Mesenchymal stem cell (in vitro differentiated cells and primary cell): ENCODE measurements at regions not wholly inside any gene's neighbourhood (a gene's known extent, or its start where the extent isn't known, plus 50 kb on each side); places are given as distances from the start of the nearest gene placed in this dataset.
"Not testable (repeated sequence)": the region's sequence is repeated elsewhere in the genome, so short reads cannot be mapped to it uniquely, and the experiment has no call there.

Source experiments
- DNase-seq: peaks from one replicate; pipeline ENCODE4 v3.0.0-alpha.2; 2013
- H2AFZ ChIP-seq: one replicate; pipeline ENCODE4 v1.6.1; 2013; ENCODE audit warnings: low read depth, mild to moderate bottlenecking, control low read depth, inconsistent platforms, low read length, moderate library complexity
- H2AK5ac ChIP-seq: 2 replicates; pipeline ENCODE4 v1.6.1; 2013; ENCODE audit warnings: low read length, moderate library complexity, mild to moderate bottlenecking, inconsistent platforms; ENCODE audit not compliant: severe bottlenecking
- H2BK120ac ChIP-seq: one replicate; pipeline ENCODE4 v1.6.1; 2013; ENCODE audit warnings: low read depth, mild to moderate bottlenecking, inconsistent platforms, low read length, moderate library complexity
- H2BK12ac ChIP-seq, 2 experiments: one replicate each; pipeline ENCODE4 v1.6.1; 2013; ENCODE audit warnings: inconsistent platforms in 2 of 2, low read length in 2 of 2, mild to moderate bottlenecking in 2 of 2, moderate library complexity in 2 of 2, control low read depth in 1 of 2
- H2BK15ac ChIP-seq: one replicate; pipeline ENCODE4 v1.6.1; 2013; ENCODE audit warnings: mild to moderate bottlenecking, low read depth, inconsistent platforms; ENCODE audit not compliant: poor library complexity, severe bottlenecking
- H2BK5ac ChIP-seq: 2 replicates; pipeline ENCODE4 v1.6.1; 2013; ENCODE audit warnings: low read depth, mild to moderate bottlenecking, low read length, control low read depth, inconsistent platforms; ENCODE audit not compliant: poor library complexity, severe bottlenecking
- H3K14ac ChIP-seq, 2 experiments: one replicate each; pipeline ENCODE4 v1.6.1; 2013; ENCODE audit warnings: inconsistent platforms in 2 of 2, low read length in 2 of 2, control low read depth in 1 of 2, mild to moderate bottlenecking in 1 of 2, moderate library complexity in 1 of 2
- H3K18ac ChIP-seq, 2 experiments: one replicate each; pipeline ENCODE4 v1.6.1; 2013; ENCODE audit warnings: inconsistent platforms in 2 of 2, low read length in 2 of 2, control low read depth in 1 of 2, low read depth in 1 of 2, mild to moderate bottlenecking in 1 of 2
- H3K23ac ChIP-seq, 2 experiments: one replicate each; pipeline ENCODE4 v1.6.1; 2013; ENCODE audit warnings: inconsistent platforms in 2 of 2, low read length in 2 of 2, mild to moderate bottlenecking in 2 of 2, moderate library complexity in 2 of 2, control low read depth in 1 of 2
- H3K27ac ChIP-seq: 2 replicates; pipeline ENCODE4 v1.5.1; 2013; ENCODE audit warnings: mild to moderate bottlenecking, moderate library complexity, low read length, control low read depth, inconsistent platforms; ENCODE audit not compliant: poor library complexity, severe bottlenecking
- H3K27me3 ChIP-seq, 2 experiments: 2 replicates each; pipeline versions ENCODE4 v1.6.1 to v1.7.0; 2013; ENCODE audit warnings: low read length in 2 of 2, mild to moderate bottlenecking in 2 of 2, moderate library complexity in 2 of 2, control low read depth in 1 of 2, inconsistent platforms in 1 of 2; ENCODE audit not compliant: control insufficient read depth in 1 of 2, insufficient read depth in 1 of 2
- H3K36me3 ChIP-seq, 2 experiments: 2 replicates each; pipeline versions ENCODE4 v1.6.1 to v1.7.0; 2013; ENCODE audit warnings: low read length in 2 of 2, control low read depth in 1 of 2, inconsistent platforms in 1 of 2, low read depth in 1 of 2, mild to moderate bottlenecking in 1 of 2; ENCODE audit not compliant: insufficient read depth in 2 of 2, control insufficient read depth in 1 of 2
- H3K4ac ChIP-seq, 2 experiments: one replicate each; pipeline ENCODE4 v1.6.1; 2013; ENCODE audit warnings: inconsistent platforms in 2 of 2, low read length in 2 of 2, mild to moderate bottlenecking in 2 of 2, moderate library complexity in 2 of 2, control low read depth in 1 of 2, low read depth in 1 of 2
- H3K4me1 ChIP-seq: 2 replicates; pipeline ENCODE4 v1.6.1; 2013; ENCODE audit warnings: low read depth, low read length, control low read depth; ENCODE audit not compliant: control insufficient read depth, insufficient read depth
- H3K4me2 ChIP-seq: 2 replicates; pipeline ENCODE4 v1.6.1; 2013; ENCODE audit warnings: low read length, mild to moderate bottlenecking, inconsistent platforms; ENCODE audit not compliant: poor library complexity, severe bottlenecking
- H3K4me3 ChIP-seq, 2 experiments: 2 replicates each; pipeline versions ENCODE4 v1.5.1 to v1.7.0; 2013; ENCODE audit warnings: low read length in 2 of 2, mild to moderate bottlenecking in 2 of 2, control low read depth in 1 of 2, low read depth in 1 of 2; ENCODE audit not compliant: insufficient read depth in 1 of 2
- H3K79me1 ChIP-seq: replicated peaks from 2 replicates; pipeline ENCODE4 v1.6.1; 2013; ENCODE audit warnings: mild to moderate bottlenecking, control low read depth, low read length, inconsistent platforms; ENCODE audit not compliant: poor library complexity, severe bottlenecking
- H3K9ac ChIP-seq: 2 replicates; pipeline ENCODE4 v1.7.0; 2013; ENCODE audit warnings: mild to moderate bottlenecking, low read length, moderate library complexity
- H3K9me3 ChIP-seq: 2 replicates; pipeline ENCODE4 v1.7.0; 2013; ENCODE audit warnings: mild to moderate bottlenecking, low read length; ENCODE audit not compliant: control insufficient read depth
- H4K8ac ChIP-seq: one replicate; pipeline ENCODE4 v1.6.1; 2013; ENCODE audit warnings: inconsistent platforms, mild to moderate bottlenecking, low read length, moderate library complexity
- H4K91ac ChIP-seq: one replicate; pipeline ENCODE4 v1.6.1; 2013; ENCODE audit warnings: mild to moderate bottlenecking, low read length, inconsistent platforms
- WGBS: methylation state at CpG from one replicate; pipeline ENCODE4 v1.1.7; 2013; ENCODE audit warnings: mixed read lengths; 5-methylcytosine and 5-hydroxymethylcytosine counted together

DNA sequence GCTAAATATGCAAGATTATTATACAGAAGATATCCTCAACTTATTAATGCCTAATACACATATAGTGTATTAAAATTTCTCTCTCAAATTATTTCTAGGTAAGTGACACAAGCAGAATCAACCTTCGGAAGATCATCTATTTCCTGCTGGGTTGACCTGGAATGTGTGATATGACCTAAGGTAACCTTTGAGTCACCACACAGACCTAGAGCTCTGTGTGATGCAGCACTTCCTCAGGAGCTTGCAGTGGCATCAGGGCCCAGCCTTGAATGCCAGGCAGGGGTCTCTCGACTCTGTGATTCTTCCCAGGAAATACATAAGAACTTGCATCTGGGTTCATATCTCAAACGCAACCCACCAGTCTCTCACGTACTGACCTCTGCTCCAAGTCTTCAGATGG, 385.3 kb downstream of the RPIA start:
- H3K4ac ChIP-seq, H3K4me2 ChIP-seq, H2BK15ac ChIP-seq, H3K36me3 ChIP-seq, DNase-seq, H3K23ac ChIP-seq, H2AFZ ChIP-seq, H3K27me3 ChIP-seq, H4K8ac ChIP-seq, H3K14ac ChIP-seq, H3K9me3 ChIP-seq, H4K91ac ChIP-seq, H3K4me1 ChIP-seq, H3K9ac ChIP-seq, H2BK12ac ChIP-seq, H2AK5ac ChIP-seq, H3K27ac ChIP-seq, H3K4me3 ChIP-seq, H2BK120ac ChIP-seq, H3K79me1 ChIP-seq, H3K18ac ChIP-seq, H2BK5ac ChIP-seq: not testable (repeated sequence)
- WGBS: 27% methylated on average over 1 of the region's 4 CpGs

DNA sequence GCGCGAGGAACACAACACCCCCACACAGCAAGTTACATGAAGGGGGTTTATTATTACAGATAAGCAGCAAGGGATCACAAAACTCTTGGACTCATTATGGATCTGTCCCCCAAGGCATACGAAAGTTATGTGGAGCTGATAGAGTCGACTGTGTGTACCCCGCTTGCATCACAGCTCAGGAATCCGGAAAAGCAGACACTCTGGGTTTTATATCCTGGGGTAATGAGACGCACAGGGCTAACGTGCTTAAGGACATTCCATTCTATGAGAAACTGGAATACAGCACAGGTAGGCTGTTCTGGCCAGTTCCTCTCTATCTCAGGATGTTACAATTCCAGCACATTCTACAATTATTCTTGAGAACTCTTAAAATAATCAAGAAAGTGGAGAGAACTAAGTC, 401.4 kb downstream of the RPIA start:
- not testable (repeated sequence) for DNase-seq

DNA sequence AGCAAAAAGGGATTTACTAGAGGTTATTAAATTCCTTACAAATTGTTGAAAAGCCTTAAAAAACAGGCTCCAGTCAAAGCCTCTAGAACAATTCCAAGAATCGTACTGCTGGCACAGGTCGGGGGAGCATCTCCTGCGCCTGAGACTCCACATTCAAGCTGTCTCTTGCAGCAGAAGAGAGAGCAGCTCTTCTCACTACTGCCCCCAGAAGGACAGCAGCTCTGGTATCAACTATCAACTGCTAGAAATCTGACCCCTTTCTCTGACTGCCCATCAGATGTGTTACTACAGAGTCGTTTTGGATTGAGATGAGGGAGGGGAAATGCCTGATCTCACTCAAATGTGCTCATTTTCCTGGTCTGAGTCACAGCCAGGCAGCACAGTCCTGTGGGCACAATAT, 403.6 kb downstream of the RPIA start:
- H3K23ac ChIP-seq, H3K27ac ChIP-seq, H2AK5ac ChIP-seq, H2BK120ac ChIP-seq, H4K91ac ChIP-seq, H3K4me1 ChIP-seq, H4K8ac ChIP-seq, H3K79me1 ChIP-seq, H3K18ac ChIP-seq, H3K4me2 ChIP-seq, H2BK12ac ChIP-seq, H3K4me3 ChIP-seq, H3K9me3 ChIP-seq, H2AFZ ChIP-seq, H3K9ac ChIP-seq, H3K27me3 ChIP-seq, H3K4ac ChIP-seq, DNase-seq, H2BK15ac ChIP-seq, H3K14ac ChIP-seq, H2BK5ac ChIP-seq, H3K36me3 ChIP-seq: not testable (repeated sequence)
- no CpG with 5 or more reads among the region's 4 CpGs for WGBS

More for the DNA sequence above, 401.4 kb downstream of the RPIA start:
- not testable (repeated sequence) for H2BK12ac ChIP-seq, H3K36me3 ChIP-seq, H3K18ac ChIP-seq, H4K91ac ChIP-seq, H2BK120ac ChIP-seq, H3K9me3 ChIP-seq, H3K9ac ChIP-seq, H3K4me2 ChIP-seq, H3K23ac ChIP-seq, H3K4me1 ChIP-seq, H3K27me3 ChIP-seq, H2AFZ ChIP-seq, H3K79me1 ChIP-seq, H3K4ac ChIP-seq, H2BK15ac ChIP-seq, H2BK5ac ChIP-seq, H3K4me3 ChIP-seq, H3K27ac ChIP-seq, H4K8ac ChIP-seq, H2AK5ac ChIP-seq, H3K14ac ChIP-seq
- WGBS: 78% methylated on average over 4 of the region's 8 CpGs

DNA sequence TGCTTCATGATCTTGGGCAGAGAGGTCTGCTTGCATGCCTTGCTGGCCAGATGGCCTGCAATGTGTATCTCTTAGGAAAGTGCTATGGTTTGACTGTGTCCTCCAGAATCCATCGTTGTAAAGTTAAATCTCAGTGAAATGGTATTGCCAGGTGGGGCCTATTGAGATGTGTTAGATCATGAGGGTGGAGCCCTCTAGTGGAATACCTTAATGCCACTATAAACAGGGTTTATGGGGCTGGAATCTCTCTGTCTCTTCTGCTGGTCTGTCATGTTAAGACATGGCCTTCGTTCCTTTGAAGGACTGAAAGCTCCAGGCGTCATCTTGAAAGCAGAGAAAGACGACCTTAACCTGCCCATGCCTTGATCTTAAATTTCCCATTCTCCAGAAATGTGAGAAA, 411.1 kb downstream of the RPIA start:
- no CpG with 5 or more reads among the region's 4 CpGs for WGBS

More for the DNA sequence above, 411.1 kb downstream of the RPIA start:
- not testable (repeated sequence) for H3K18ac ChIP-seq, H2BK15ac ChIP-seq, H3K9ac ChIP-seq, H4K91ac ChIP-seq, H3K27ac ChIP-seq, H2BK5ac ChIP-seq, H3K9me3 ChIP-seq, H3K4ac ChIP-seq, DNase-seq, H3K4me1 ChIP-seq, H3K79me1 ChIP-seq, H3K27me3 ChIP-seq, H2AFZ ChIP-seq, H3K4me2 ChIP-seq, H2BK12ac ChIP-seq, H3K14ac ChIP-seq, H2BK120ac ChIP-seq, H3K23ac ChIP-seq, H2AK5ac ChIP-seq, H4K8ac ChIP-seq, H3K36me3 ChIP-seq, H3K4me3 ChIP-seq
